Esophagus mucosa (tissue), 1 donor: ENCODE measurements at regions not wholly inside any gene's neighbourhood (a gene's known extent, or its start where the extent isn't known, plus 50 kb on each side); places are given as distances from the start of the nearest gene placed in this dataset.
"Not testable (repeated sequence)": the region's sequence is repeated elsewhere in the genome, so short reads cannot be mapped to it uniquely, and the experiment has no call there.

Experiments used
- ATAC-seq: fragments of 200-7000 bp; cut with Tn5 transposase; one replicate; pipeline ENCODE4 v1.9.1; 2020
- donor health status: DM: yes; HTN: yes; CAD: no.

DNA sequence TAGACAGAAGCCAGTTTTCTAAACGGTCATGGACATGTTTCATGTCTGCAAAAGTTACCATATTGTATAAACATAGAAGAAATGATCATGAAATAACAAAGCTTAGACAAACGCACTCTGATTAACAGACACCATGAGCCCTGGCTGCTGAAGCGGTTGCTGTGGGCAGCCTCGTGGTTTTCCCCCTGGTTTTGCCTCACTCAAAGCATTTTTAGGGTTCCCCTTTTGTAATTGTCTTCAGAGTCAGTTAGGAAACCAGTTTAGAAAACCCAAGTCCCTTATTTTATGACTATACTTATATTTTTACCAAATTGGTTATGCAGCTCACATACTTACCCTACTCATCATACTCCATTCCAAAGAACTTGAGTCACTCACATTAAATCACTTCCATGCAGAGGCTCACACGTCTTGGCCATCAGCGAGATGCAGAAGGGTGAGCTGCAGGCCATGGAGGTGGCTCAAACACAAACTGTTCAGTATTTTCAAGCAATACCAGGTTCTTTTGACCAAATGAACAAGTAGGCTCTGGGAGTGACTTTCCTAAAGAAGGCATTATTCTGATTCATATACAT lies 105.6 kb upstream of the SALL3 start:
- ATAC-seq, result no peak

DNA sequence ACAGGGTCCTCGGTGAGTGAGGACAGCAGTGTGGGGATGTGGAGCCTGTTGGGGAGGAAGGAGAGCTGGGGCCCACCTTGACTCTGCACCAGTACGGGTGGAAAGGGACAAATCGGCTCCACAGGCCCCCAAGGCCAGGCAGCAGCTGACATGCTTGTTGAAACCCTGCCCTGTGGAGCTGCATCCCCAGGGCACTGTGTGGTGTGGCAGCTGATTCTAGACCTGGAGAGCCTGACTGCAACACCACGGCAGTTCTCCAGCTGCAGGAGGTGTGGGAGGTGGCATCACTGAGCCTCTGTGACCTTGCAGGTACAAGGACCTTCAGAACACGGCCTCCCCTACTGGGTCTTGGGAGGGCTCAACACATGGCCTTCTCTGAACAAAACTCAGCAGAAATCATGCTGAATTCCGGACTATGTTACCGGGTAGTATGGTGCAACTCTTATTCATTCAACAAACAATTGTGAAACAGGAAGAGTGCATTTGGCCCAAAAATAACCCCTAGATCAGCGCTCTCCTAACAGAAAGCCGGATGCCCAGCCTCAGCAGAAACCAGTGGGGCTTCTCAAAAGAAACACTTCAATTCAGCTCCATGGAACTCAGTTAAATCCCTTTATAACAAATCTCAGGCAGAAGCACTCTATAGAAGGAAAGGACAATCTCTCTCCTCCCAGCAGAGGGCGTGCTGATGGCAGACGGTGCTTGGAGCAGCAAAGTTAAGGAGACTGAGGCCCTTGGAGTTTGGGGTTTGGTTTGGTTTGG lies 104.4 kb upstream of the SALL3 start:
- ATAC-seq, result no peak

DNA sequence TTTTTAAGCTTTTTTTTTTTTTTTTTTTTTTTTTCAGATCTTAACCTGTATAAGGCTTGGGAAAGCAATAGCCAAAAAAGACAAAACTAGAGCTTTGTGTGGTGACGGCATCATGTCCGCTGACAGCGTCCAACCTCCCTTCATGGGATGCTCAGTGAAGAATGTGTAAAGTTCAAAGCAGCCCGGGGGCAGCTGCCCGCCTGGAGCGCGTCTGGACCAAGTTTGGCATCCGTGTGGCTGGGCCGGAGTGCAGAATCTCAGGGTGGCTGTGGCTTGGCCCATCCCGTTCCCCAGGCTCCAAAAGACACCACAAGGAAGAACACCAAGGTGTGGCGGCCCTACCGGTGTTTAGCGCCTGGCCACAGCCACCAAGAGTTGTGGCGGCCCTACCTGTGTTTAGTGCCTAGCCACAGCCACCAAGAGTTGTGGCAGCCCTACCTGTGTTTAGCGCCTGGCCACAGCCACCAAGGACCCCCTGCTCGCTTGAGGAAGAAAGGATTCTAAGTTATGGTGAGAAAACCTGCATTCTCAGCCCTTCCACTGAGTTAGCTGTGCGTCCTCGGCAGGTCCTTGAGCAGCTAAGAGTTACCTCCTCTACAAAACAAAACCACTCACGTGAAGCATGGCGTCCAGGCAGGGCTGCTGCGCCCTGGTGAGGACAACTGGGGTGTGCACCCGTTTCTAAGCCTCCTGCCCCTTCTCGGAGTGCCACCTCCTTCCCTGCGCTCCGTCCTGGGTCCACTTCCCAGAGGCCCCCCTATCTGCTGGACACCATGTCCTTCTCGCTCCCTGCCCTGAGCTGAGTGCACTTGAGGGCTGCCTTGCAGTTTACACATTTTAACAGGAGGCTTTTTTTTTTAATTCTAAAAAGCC lies 103.6 kb upstream of the SALL3 start:
- no peak for ATAC-seq

DNA sequence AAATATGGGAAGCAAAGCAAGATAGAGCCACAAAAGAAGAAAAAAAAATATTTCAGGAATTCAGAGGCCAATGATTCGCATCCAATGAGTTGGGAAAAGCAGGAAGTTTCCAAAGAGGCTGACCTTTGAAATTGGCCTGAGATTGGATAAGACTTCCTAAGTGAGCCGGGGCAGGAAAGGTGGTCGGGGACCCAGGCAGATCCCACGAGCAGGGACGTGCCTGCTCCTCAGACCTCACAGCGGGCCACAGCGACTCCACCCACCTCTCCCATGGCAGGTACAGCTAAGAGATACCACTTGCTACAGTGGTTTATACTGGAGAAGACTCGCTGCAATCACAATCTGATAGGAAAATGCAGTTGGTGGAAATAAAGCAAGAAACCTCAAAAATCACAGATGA lies 102.8 kb upstream of the SALL3 start:
- no peak for ATAC-seq

DNA sequence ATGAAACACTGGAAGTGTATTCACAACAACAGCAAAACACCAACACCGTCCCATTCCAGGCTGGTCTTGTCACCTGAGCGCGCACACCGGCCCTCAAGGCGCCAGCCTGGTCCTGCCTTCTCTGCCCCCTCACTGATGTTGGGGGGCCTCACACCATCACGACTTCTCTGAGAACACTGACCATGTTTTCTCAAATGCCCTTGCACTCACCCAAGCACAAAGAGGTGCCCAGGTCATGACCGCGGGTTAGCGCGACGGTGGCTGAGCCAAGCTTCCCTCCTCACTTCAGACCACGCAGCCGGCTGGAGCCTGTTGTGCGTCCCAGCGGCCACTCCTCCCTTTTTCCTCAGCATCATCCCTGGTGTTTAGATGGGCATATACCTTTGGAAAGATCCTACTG lies 101.3 kb upstream of the SALL3 start:
- ATAC-seq, result no peak

DNA sequence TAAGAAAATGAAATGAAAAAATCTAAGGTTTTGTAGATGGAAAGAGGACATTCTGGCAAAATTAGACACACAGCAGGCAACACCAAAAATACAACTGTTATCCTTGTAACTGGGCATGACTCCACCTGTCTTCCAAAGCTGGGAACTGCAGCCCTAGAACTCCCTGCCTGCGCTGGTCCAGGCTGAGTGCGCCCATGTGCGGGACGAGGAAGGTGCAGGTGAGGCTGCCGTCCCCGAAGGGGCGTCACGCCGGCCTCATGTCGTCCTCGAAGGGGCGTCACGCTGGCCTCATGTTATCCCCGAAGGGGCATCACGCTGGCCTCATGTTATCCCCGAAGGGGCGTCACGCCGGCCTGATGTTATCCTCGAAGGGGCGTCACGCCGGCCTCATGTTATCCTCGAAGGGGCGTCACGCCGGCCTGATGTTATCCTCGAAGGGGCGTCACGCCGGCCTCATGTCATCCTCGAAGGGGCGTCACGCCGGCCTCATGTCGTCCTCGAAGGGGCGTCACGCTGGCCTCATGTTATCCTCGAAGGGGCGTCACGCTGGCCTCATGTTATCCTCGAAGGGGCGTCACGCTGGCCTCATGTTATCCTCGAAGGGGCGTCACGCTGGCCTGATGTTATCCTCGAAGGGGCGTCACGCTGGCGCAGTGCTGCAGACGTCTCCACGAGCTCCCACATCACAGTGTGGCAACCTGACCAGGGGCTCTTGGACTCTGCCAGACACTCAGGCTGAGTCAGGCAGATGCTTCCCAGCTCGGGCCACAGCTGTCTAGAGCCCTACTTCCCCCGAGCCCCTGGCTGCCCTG lies 100.3 kb upstream of the SALL3 start:
- not testable (repeated sequence) for ATAC-seq

DNA sequence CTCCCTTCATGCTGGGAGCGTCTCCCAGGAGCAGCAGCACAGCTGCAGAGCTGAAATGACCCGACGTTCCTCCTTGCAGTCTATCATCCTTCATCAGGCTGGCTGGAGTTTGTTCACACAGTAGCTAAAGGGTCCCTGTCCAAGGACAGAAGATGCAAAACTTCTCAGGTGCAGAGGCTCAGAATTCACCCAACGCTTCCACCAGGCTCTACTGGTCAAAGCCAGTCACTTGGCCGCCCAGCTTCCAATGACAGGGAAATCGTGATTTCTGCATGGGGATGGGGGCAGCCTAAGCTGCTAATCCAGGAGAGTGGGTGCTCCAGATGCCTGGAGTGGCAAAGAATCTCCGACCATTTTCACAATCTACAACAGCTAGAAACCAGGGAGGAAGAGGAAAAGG lies 97.0 kb upstream of the SALL3 start:
- ATAC-seq, result no peak

DNA sequence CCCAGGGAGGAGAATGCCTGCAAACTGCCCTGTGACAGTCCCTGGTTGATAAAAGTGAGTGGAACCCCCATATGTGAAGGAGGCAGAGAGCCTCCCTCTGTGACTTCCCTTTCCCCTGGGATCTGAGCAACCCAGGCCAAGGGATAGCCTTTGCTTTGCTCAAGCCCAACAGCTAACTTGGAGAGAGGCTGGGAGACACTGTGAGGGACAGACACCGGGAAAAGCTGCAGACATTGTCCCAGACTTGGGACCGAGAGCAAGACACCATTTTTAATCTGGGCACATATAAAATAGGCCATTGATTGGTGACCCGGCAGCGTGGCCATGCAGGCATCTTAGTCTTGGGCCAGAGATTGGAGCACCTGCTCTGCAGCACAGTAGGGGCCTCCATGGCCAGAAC lies 96.1 kb upstream of the SALL3 start:
- no peak for ATAC-seq

DNA sequence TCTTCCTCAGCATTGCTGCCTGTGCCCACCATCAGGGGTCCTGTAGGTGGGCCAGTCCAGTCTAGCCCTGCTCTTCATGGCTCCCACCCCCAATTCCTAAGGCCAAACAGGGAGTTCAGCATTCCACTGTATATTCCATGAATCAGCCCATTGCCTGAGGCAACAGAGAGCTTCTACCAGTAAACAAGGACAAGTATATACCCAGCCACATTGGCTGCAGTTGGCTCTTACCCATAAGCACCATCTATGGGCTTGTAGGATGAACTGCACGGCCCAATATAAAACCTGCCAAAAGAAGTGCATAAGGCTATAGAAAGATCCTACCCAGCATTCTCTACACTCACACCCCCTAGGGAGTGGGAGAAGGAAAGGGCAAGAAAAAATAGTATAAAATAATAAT lies 95.1 kb upstream of the SALL3 start:
- ATAC-seq, result no peak

DNA sequence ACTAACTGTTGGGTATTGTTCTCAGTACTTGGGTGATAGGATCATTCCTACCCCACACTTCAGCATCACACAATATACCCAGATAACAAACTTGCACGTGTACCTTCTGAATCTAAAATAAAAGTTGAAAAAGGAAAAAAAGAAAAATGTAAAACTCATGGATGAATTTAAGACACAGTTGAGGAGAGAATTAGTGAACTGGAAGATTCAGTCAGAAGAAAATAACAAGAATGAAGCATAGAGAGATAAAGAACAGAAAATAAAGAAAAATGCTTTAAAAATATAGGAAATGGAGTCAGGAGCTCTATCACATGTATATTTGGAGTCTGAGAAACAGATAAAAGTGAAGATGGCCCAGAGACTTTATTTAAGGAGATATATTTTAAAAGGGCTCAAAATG lies 90.4 kb upstream of the SALL3 start:
- ATAC-seq, result no peak

DNA sequence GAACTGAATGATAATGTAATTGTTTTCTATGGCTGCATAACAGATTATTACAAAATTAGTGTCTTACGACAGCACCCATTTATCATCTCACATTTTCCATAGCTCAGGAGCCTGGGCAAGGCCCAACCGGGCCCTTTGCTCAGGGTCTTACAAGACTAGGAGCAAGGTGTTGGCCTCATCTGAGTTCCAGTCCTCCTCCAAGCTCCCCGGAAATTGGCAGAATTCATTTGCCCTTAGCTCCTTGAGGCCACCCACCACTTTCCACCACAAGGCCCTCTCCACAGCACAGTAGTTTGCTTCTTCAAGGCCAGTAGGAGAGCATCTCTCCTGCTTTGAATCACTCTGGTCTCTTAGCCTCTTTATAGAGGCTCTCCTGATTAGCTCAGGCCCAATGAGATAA lies 89.2 kb upstream of the SALL3 start:
- no peak for ATAC-seq

DNA sequence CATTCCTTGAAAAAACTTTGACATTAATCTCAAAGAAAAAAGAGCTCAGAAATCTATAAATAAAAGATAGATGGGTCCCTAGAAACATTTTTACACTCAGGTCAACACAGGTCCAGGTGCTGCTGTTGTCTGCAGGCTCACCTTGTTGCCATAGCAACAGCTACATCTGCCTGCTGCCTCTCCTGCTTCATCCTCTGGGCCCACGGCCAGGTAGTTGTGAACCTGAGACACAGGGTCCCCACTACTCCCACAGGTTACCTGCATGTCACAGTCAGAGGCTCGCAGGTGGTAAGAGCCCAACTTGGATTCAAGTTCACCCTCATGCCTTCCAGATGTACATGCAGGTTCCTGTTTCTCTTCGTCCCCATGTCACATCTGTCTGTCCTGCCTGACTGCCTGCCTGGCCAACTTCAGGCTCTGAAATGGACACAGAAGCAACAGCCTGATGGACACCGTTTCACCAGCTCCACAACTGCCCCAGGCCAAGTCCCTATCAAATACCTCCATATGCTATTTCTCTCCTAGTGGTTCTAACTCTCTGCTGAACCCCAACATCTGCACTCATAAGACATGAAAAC lies 88.3 kb upstream of the SALL3 start:
- ATAC-seq, result no peak

DNA sequence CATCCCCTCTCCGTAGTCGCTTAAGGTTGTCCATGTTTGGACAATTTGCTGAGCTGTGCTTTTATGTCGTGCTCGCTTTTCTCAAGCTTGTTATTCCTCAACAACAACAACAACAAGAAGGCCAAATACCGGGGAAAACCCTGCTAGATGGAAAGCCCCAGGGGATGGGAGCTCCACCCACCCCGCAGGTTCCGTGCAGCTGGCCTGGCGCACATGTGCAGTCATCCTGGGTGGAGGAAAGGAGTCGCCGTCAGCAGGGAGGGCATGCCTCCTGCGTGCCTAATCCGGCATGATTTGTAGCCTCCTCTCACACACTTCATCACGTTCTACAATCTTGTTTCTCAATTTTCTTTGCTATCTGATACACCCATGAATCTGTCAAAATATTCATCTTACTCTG lies 87.4 kb upstream of the SALL3 start:
- ATAC-seq, result no peak

DNA sequence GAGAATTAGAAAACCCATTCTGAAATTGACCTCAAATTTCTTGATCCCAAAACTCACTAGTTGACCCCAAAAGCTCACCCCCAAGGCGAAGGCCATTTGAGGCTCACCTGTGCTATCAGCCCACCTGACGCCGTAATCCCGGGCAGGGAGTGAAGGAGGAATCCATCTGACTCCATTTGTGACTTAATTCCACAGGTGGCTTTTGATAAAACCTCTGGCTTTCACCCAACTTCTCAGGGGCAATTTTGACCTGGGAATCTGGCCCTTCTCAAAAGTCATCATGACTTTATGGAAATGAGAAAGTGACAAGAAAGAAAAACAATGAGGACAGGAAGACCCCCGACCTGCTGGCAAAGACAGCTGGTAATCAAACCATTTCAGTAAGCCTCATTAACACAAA lies 86.9 kb upstream of the SALL3 start:
- ATAC-seq, result no peak

DNA sequence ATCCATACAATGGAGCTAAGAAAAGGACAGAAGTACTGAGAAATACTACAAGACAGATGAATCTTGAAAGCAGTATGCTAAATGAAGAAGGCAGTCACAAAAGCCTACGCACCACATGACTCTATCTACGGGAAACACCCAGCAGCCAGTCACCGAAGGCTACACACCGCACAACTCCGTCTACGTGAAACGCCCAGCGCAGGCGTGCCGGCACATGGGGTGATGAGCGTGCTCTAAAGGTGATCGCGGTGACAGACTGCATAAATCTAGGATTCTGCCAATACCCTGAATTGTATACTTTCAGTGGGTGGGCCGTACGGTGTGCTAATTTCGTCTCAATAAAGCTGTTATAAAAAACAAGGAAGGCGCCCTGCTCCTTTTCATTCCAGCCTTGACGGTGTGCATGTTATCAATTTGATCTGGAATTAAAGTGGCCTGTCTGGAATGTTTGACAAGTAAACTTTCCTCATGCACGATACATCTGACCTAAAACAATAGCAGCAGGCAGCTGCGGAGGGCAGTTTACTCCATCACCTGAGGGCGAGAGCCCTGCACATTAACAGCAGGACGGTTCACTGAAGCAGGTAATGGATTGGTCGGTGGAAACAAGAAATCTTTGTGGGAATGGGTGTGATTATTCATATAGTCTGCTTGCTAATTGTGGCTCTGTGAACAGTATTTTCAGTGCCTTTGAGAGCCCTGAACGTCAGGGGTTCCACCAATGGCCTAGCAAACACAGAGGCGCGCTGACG lies 86.2 kb upstream of the SALL3 start:
- no peak for ATAC-seq

DNA sequence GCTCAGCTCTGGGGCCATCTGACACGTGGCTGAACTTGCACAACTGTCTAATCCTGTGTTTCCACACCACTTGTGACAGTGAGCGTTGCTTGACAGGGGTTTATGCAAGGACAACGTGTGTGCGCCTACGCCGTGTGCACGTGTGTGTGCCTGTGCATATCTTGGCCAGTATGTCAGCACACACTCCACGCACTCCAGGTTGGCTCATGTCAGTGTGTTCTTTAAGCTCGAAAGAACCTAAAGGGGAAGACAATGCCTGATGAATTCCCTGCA lies 85.6 kb upstream of the SALL3 start:
- no peak for ATAC-seq

DNA sequence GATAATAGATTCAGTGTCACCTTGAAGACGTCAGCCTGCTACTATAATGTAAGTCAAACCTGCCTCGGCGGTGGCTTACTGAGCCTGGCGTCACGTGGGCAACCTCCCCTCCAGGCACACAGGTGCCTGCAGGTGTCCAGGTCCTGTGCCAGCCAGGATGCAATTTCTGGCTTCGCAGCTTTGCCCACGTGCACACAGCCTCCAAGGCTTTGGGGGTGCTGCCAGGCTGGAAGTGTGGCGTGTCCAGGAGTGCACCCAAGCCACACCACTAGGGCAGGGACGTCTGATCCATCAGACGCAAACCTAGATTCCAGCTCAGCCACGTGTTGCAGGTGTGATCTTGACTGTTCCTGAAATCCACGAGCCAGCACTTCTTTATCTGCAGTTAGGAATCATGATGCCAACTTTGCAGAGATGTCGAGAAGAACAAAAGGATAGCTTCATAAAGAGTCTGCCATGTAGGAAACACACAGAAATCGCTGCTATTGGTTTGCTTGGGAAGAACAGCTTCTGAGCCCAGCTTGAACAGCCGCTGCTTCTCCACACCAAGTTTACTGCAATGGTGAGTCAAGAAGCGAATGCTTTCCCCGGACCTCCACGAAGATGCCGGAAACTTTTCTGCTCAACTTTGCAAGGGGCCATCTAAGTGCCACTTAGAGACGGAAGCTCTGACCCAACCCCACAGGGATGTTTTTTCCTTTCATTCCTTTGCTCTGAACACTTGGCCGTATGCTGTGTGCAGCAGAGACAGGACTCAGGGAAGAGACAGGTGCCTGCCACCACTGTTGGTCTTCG lies 84.2 kb upstream of the SALL3 start:
- ATAC-seq, result no peak

DNA sequence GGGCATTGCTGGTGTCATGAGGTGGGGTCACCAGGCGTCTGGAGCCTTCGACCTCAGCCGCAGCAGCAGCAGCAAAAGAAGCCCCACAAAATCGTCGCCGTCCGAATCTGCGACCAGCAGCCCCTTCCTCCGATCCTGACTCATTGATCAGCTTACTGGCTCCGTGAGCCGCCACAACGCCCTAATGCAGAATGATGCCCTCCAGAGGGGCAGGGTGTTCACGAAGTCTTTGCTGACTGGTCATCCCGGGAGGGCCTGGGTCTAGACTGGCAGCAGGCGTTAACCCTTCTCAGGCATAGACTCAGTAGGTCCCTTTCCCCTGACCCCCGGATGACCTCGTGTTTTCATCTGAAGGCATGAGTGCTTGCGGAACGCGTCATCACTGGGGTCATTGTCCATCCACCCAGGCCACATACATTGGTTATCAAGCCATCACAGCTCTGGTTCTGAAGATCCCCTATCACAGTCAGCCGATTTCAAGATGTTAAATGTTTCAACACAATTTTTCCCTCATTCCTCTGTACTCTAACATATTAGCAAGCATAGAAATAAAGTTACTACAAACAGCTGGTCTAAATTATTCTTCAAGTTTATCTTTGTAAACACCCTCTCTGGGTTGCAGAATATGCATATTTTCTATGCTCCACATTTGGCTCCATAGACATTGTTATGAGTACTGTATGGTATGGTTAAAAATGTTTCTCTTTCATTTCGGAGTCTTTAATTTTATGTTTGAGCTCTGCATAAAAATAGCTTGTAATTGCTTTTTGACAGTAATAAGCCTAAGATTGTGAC lies 83.3 kb upstream of the SALL3 start:
- ATAC-seq, result no peak

DNA sequence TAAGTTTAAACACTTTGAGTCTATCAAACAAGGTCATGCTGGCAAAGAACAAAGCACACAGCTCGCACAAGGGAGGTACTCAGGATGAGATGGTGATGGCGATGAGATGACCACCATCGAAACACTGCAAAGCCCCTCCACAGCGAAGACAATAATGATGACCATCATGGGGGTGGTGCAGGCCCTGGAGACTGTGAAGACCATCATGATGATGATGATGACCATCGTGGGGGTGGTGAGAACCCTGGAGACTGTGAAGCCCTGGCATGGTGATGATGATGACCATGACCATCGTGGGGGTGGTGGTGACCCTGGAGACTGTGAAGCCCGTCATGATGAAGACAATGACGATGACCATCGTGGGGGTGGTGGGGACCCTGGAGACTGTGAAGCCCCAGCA lies 81.6 kb upstream of the SALL3 start:
- ATAC-seq, result no peak

DNA sequence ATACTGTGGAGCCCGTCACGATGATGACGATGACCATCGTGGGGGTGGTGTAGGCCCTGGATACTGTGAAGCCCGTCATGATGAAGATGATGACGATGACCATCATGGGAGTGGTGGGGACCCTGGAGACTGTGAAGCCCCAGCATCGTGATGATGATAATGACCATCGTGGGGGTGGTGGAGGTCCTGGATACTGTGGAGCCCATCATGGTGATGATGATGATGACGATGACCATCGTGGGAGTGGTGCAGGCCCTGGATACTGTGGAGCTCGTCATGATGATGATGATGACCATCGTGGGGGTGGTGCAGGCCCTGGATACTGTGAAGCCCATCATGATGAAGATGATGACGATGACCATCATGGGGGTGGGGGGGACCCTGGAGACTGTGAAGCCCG lies 81.0 kb upstream of the SALL3 start:
- ATAC-seq, result no peak
